ENCODE measurements at regions not wholly inside any gene's neighbourhood (a gene's known extent, or its start where the extent isn't known, plus 50 kb on each side); places are given as distances from the start of the nearest gene placed in this dataset.
"Not testable (repeated sequence)": the region's sequence is repeated elsewhere in the genome, so short reads cannot be mapped to it uniquely, and the experiment has no call there.

DNA sequence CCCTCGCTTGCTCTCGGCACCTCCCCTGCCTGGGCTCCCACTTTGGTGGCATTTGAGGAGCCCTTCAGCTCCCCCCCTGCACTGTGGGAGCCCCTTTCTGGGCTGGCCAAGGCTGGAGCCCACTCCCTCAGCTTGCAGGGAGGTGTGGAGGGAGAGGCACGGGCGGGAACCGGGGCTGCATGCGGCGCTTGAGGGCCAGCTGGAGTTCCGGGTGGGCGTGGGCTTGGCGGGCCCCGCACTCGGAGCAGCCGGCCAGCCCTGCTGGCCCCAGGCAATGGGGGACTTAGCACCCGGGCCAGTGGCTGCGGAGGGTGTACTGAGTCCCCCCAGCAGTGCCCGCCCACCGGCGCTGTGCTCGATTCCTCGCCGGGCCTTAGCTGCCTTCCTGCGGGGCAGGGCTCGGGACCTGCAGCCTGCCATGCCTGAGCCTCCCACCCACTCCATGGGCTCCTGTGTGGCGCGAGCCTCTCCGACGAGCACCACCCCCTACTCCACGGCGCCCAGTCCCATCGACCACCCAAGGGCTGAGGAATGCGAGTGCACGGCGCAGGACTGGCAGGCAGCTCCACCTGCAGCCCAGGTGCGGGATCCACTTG is 730.0 kb upstream of the SEMA6A start:
- not testable (repeated sequence) for DNase-seq (ENCODE audit: low read depth in 2 of 2)

DNA sequence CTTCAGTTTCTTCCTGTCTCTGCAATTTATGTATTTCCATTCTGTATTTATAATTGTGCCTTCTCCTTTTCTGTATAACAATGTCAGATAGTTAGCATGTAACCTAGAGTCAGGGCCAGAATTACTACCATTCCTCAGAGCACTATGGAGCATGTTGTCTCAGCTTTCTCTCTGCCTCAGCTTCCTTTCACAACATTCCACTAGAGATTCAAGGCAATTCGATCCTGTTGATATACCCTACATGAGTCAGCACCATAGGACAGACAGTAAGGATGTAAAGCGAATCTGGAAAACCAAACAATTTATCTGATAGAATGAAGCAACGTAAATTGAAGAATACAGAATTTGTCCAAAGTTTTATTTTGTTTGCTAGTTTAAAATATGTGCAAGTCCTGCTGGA is 728.3 kb upstream of the SEMA6A start:
- DNase-seq (ENCODE audit: low read depth in 2 of 2) = no peak

DNA sequence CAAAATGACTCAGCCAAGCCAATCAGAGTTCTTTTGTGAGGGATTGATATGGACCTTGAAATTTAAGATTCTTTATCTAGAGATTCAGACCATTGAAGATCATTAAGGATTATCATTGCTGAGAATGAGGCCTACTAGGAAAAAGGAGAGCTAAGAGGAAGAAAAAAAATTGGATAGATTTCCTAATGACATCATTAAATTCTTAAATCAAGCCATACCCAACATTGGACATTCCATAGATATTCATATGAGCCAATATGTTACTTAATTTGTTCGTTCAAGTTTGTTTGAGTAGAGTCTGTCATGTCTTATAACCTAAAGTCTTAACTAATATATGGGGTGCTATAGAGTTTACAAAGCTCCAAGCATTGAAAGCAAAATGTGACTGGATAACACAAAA is 727.9 kb upstream of the SEMA6A start:
- DNase-seq (ENCODE audit: low read depth in 2 of 2) = no peak

DNA sequence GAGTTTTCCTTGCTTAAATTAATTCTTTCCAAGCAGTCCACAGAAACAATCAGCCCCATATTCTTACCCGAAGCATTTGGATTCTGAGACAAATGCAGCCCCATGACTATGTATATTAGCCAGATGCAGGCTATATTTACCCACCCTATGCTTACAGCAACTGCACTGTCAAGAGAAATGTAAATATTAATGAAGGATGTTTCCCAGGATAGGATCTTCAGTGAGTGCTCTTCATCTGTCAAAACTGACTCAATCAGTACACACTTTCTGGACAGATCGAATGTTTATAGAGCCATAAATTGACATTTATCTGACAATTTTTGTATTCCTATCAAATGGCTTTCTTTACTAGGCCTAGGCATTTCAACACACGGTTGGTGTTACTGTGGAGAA is 725.3 kb upstream of the SEMA6A start:
- DNase-seq (ENCODE audit: low read depth in 2 of 2) = no peak

DNA sequence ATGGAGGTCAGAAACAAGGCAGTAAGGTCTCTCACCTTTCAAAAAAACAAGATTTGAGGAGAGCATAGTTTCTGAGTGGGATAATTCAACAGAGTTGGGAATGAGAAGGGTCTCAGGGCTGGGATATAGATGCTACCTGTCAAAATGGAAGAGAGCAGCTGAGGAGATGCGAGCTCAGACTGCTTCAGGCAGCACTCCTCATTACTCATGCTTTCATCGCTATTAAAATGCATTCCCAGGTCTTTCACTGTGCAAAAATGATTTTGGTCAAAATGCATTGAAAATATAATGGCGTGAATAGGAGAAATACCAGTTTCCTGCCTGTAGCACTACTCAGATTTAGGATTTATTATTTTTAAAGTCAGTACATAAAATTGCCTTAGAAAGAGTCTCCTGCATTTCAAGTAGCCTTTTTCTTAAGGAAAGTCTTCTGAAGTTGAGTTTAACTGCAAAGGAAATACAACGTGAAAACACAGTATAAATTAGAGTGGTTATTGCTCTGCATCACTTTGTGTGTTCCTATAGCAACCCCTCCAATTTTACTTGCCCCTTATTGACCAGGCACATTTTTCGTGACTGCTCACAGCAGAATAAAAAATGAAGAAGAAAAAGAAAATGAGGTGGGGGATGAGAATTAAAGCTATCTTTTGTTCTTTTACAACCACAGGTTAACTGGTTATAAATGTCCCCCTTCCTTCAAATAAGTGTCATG is 724.8 kb upstream of the SEMA6A start:
- no peak for DNase-seq (ENCODE audit: low read depth in 2 of 2)

DNA sequence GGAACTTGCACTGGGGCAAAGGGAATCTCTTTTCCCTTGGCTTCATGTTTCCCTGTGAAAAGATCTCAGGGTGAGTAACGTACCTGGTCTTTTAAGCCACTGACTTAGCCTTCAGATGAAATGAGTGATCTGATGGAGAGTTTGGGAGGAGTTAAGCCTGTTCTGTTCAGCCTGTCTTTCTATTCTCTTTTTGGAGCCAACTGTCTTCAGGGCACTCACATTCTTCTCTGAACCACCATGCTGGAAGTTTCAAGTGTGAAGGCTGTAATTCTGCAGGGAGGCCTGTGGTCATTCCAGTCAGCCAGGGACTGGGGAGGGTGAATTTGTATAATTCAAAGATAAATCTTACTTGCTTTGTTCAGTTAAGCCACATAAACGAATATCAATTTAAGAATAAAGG is 722.2 kb upstream of the SEMA6A start:
- no peak for DNase-seq (ENCODE audit: low read depth in 2 of 2)

DNA sequence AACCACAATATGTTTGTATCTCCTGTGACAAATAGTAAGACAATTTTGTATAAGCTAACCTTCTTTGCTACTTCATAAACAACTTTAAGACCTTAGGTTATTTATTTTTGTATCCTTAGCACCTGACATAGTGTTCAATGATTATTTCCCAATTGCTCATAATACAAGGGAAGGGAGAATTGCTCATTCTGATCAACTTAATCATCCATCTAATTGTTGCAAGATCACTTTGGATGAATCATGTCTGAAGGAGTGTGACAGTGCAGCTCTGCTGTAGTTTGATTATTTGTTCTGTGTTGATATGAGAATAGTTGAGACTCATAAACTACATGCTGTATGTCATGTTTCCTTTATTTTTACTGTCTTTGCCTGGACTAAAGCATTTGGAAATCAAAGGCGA is 721.3 kb upstream of the SEMA6A start:
- DNase-seq (ENCODE audit: low read depth in 2 of 2) = no peak

DNA sequence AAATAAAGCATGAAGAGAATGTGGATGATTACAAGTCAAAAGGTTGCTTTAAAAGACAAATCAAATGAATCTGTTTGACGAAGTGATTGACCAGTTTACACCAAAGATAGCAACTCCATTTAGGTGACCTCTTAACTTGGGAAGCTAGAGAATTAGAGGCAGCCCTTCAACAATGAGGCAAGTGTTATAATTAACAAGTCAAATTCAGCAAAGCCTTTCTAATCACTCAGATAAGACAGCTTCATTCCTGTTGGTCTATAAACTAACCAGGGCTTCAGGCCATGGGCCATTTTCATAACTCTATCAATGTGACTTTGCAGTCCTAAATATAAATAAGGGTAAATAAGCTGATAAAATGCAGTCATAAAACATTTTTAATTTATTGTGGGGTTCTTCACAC is 712.2 kb upstream of the SEMA6A start:
- DNase-seq (ENCODE audit: low read depth in 2 of 2) = no peak

DNA sequence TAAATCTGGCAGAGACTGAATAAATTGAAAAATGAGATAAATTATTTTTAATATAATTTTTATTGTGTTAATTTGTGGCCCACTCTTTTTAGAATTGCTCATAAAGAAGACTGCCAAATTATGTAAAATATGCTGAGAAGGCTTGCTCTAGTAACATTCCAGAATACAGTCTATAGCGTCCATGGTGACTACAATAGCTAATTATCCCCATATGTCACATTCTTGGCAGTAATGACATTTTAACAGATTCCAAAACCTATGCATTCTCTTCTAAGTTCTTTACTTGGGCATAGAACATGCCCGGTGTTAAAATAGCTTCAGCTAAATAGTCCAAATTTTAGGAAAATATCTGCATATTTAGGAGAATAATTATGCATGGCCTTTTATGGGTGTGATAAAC is 697.0 kb upstream of the SEMA6A start:
- no peak for DNase-seq (ENCODE audit: low read depth in 2 of 2)

DNA sequence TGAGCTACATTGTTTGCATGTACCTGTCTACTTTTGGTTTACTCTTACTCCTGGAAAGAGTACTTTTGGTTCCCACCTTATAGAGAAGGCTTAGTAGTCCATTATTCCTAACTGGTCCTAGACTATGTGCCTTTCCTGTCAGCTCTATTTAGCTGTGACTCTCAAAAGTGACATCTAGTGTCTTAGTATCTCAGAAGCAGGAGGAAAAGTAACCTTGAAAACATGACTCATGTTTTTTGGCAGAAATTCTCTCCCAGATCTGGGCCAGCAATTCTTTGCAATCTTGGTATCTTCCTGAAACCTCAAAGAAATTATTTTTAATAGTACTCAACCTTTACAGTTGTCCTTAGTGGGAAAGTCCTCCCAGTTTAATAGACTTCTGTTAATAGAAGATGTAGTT is 691.7 kb upstream of the SEMA6A start:
- no peak for DNase-seq (ENCODE audit: low read depth in 2 of 2)

DNA sequence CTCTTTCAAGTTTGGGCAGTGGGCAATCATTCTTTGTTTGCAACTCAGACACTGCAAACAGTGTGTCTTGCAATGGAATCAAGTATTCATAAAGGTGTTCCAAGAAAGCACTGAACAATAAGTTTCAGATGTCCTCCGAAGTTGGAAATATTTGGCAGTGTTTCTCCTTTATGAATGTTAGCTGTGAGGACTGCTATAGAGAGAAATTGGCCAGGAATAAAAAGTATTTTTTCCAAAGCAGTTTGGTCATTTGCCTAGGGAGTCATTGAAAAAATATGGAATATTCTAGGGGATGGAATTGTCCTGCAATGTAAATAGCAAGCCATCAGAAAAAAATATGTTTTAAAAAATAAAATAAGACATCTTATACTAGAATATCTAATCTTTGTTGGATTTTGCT is 688.6 kb upstream of the SEMA6A start:
- DNase-seq (ENCODE audit: low read depth in 2 of 2) = no peak

DNA sequence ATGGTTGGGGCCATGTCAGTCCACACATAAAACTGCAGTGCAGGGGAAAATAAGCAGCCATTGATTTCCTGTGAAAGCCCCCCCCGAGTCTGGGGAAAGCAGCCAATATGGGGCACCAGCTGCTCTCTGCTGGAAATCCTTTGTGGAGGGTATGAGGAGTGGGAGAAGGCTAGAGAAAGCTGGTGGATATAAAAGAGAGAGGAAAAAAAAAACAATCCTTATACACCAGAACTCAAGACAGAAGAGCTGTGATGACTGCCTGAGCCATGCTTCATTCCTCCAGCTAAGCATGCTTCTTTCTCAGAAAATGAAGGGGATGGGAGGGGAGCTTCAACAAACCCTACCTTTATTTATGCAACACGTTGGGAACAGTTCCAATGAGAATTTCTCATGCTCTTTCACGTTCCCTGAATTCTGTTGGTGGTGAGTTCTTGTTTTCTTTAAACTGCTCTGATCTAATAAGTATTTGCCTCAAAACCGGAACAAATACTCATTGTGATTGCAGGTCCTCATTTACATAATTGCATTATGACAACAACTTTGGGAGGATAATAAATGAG is 688.0 kb upstream of the SEMA6A start:
- no peak for DNase-seq (ENCODE audit: low read depth in 2 of 2)

DNA sequence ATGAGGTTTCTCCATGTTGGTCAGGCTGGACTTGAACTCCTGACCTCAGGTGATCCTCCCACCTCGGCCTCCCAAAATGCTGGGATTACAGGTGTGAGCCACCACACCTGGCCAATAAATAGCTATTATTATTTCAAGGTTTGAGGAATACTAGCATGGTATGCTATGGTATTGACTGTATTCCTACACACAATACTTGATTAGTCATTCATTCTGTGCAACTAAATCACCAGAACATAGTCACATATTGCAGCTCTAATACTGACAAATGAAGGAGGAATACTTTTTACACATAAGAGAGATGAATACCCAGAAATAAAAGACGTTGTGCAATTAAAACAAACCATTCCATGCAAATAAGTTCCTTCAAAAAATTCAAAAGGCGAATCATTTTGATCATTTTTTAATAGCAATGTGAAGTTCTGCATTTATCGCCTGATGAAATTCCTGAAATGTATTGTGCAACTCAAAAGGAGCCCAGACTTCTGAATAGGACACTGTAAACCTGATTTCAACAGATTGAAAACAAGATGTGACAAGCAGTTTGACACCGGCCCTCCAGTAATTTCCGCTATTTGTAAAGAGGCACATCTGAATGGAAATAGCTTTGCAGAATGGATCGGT is 687.4 kb upstream of the SEMA6A start:
- no peak for DNase-seq (ENCODE audit: low read depth in 2 of 2)

DNA sequence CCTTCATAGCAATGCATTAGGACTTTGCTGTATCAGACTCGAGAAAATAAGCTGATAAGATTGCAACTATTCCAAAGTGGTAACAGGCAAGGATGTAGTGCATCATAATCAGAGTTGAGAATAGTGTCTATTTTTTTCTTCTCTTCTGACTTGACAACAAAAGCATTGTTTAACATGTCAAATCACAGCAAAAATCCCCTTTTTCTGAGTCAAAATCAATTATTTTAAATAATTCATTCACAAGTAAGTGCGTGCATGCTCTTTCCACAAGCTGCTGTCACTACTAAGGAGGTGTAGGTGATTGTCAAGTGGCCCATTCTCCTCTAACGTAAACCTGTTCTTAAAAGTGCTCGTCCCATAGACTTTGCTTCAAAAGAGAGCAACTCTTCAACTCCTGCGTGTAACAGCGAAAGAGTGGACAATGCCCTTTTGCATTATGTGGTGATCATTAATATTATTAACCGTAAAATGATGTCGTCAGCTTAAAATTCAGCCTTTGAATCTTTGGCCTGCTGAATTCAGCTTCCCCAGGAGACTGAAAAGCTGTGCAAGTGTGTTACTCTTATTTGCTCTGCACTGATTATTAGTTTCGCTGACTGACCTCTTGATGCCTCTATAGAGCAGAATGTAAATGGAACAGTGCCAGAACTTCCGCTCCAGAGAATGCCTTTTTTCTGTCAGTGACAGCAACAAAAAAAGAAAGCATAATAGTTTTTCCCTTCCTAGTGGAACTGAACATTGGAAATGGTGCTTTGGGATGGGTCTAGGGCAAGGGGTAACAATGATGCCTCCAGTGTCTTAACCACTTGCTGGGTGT is 680.8 kb upstream of the SEMA6A start:
- DNase-seq (ENCODE audit: low read depth in 2 of 2) = no peak

DNA sequence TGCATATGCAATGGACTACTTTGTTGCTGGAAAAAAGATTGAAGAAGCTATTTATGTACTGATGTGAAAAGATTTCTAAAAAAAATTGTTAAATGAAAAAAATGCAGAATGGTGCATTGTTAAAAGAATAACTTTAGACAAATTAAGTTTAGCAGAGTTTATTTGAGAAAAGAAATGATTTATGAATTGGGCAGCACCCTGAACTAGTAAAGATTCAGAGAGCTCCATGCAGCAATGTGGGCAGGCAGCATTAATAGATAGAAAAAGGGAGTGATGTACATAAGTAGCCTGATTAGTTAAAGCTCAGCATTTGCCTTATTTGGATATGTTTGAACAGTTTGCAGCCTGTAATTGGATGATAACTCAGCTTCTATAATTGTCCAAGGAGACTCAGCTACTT is 677.9 kb upstream of the SEMA6A start:
- no peak for DNase-seq (ENCODE audit: low read depth in 2 of 2)

DNA sequence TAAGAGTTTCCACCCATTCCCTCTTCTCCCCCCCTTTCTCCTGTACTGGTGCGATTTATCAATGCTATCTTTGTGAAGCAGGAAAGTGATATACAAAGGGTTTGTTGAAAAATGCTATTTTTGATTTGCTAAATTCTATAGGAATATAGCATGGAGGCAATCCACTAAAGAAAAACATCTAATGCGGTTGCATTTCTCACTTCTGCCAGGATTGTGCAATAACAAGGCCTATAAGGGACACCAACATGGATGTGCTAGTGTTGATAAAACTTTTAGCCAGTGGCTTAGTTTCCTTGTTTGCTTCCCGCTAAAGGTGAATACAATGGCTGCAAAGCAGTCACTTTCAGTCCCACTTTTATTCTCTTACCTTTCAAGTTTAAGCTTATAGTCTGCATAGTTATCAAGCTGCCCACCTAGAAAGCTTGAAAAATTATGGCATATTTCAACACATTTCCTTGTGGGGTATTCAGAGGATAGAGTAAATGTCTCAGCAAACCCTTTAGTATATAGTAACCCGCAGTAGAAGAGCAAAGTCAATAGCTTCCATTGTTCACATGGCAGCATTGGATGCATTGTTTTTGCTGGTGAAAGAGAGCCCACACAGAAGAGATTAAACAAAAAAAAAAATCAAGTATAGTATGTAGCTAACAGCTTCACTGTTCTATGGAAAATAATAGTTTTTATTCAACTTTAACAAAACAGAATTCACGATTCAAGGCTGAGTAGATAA is 674.6 kb upstream of the SEMA6A start:
- no peak for DNase-seq (ENCODE audit: low read depth in 2 of 2)

DNA sequence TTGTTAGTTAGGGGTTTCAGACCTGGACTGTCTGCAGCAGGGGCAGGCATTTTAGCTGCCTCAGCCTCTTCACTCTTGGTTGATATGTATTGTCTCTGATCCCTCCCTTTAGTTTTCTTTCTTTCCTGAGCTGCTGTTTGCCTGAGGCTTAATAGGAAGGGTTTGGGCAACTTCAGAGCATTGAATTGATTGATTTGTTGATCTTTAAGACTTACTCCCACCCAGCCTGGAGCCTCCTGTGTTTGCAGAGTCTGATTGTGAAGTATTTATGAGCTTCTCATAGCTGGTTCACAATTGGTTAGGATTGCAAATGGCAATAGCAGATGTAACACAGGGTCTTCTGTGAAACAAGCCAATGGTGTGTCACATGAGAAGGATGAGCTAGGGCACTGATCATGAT is 671.8 kb upstream of the SEMA6A start:
- DNase-seq (ENCODE audit: low read depth in 2 of 2) = no peak

DNA sequence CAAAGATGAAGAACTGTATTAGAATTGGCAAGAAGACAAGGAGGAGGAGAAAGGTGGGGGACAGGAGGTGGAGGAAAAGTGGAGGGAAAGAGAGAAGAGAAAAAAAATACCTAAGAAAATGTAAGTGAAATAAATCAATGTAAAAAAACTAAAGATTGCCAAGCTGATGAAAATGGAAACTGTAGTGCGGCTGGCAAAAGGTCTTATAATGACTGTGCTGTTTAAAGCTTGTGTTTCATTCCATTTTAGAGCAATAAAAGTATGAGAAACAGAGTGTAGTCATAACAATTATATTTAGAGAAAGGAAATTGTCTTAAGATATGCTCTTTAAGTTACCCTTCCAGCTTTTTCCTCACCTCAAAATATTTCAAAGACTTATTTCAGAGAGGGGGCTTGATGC is 670.5 kb upstream of the SEMA6A start:
- DNase-seq (ENCODE audit: low read depth in 2 of 2) = no peak

DNA sequence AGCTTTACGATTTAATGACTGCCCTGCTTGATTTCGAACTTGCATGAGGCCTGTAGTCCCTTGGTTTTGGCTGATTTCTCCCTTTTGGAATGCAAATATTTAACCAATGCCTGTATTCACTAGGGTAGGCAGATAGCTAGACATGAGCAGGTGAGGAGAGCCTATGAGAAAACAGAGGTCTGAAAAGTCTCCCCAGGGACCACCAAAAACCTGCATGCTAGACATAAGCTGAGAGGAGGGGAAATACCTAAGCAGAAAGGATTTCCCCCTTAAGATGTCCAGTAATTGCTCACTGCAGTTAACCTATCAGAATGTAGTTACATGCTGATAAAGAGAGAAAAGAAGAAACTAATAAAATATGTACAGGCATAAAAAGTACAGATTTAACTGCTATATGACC is 667.4 kb upstream of the SEMA6A start:
- DNase-seq (ENCODE audit: low read depth in 2 of 2) = no peak

DNA sequence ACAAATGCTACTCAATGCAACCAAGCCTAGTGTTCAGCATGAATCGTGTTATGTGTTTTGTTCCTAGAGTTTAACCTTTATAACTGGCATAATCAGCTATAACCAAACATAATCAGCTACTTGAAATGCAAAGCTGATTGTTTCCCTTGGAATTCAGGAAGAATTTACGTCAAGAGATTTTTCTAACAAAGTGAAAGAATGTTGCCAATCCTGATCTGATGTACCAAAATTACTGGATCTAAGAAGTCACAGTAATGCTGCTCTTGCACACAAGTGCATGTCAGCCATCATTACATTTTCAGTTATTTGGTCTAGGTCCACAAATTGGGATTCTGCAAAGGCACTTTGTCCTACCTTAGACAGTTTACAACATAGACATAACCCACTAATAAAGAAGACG is 662.3 kb upstream of the SEMA6A start:
- DNase-seq (ENCODE audit: low read depth in 2 of 2) = no peak

DNA sequence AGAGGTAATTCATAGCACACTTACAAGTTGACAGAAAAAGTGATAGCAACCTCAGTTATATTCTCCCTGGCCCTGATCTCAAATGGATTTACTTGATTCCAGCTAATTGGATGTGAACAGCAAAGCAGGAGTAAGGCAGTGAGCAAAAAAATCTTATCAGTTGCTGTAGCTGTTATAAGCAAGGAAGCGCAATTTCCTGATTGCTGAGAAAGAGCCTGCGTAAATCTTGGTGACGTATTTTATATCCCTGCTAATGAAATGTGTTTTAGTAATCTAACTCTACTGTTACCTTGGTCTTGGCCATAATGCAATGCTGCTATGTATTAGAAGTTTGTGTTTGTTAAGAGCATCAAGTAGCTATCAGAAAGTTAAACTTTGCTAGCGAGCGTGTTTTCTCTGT is 661.2 kb upstream of the SEMA6A start:
- DNase-seq (ENCODE audit: low read depth in 2 of 2) = no peak

DNA sequence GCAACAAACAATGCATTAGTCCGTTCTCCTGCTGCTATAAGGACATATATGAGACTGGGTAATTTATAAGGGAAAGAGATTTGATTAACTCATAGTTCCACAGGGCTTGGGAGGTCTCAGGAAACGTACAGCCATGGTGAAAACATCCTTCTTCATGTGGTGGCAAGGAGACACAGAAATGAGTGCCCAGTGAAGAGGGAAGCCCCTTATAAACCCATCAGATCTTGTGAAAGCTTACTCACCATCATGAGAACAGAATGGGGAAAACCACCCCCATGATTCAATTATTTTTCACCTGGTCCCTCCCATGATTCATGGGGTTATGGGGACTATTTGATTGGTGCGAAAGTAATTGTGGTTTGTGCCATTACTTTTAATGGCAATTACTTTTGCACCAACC is 655.8 kb upstream of the SEMA6A start:
- DNase-seq (ENCODE audit: low read depth in 2 of 2) = no peak
